Peyer's patch (tissue), 4 donors: ENCODE measurements at regions not wholly inside any gene's neighbourhood (a gene's known extent, or its start where the extent isn't known, plus 50 kb on each side); places are given as distances from the start of the nearest gene placed in this dataset.

Source experiments
- POLR2A ChIP-seq, 2 donors: fragments of 450-650 bp; IDR thresholded peaks; one replicate each; pipeline ENCODE4 v1.5.1; 2017; ENCODE audit warnings: antibody characterized with exemption in 2 of 2, mild to moderate bottlenecking in 2 of 2, moderate library complexity in 2 of 2
- TF ChIP-seq, protein P1 (sequence below), 6 experiments: fragments of 450-650 bp in 4 of 6; fragments of 200-600 bp in 2 of 6; sonication (generic) in 1 of 6; IDR thresholded peaks; one replicate each; pipeline ENCODE4 v1.5.1; 2017 to 2019; ENCODE audit warnings: antibody characterized with exemption in 6 of 6, mild to moderate bottlenecking in 3 of 6, moderate library complexity in 1 of 6

DNA sequence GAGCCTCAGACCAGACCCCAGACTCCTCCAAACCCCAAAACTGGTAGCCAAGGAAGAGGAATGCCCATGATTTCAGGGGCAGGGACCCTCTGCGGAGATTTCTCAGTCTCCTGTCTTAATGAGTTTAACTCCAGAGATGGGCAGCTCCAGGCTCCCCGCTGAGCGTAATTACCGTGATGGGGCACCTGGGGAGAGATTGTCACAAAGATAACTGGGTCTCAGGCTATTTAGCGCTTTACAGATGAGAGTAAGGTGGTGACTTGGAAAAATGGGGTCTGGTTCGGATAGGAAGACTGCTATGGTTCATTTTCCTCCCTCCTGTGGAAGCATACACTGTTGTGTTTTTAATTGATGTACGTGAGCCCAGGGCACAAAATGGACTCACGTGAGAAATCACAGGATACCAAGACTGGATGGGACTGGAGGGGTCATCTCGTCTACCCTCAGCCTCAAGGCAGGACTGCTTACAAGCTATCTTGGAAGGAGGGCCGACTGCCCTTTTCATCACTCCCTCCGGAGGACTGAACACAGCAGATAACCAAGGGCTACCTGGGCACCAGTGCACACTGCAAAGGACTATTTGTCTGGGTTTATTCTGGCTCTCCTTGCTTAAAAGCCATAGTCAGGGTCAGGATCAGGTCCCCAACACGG, 427.8 kb downstream of the ZNF521 start:
- TF ChIP-seq POLR2A (IDR thresholded peaks at IDR 0.05) = no peak
- TF ChIP-seq, protein P1, sequence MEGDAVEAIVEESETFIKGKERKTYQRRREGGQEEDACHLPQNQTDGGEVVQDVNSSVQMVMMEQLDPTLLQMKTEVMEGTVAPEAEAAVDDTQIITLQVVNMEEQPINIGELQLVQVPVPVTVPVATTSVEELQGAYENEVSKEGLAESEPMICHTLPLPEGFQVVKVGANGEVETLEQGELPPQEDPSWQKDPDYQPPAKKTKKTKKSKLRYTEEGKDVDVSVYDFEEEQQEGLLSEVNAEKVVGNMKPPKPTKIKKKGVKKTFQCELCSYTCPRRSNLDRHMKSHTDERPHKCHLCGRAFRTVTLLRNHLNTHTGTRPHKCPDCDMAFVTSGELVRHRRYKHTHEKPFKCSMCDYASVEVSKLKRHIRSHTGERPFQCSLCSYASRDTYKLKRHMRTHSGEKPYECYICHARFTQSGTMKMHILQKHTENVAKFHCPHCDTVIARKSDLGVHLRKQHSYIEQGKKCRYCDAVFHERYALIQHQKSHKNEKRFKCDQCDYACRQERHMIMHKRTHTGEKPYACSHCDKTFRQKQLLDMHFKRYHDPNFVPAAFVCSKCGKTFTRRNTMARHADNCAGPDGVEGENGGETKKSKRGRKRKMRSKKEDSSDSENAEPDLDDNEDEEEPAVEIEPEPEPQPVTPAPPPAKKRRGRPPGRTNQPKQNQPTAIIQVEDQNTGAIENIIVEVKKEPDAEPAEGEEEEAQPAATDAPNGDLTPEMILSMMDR (IDR thresholded peaks at IDR 0.05) = no peak
